GM12873 (cell line): ENCODE measurements at regions not wholly inside any gene's neighbourhood (a gene's known extent, or its start where the extent isn't known, plus 50 kb on each side); places are given as distances from the start of the nearest gene placed in this dataset.

Experiments
- TF ChIP-seq, protein P1 (sequence below): IDR thresholded peaks from 2 replicates; pipeline ENCODE4 v1.5.1; 2012; ENCODE audit warnings: low read depth, mild to moderate bottlenecking, moderate library complexity, low read length, control low read depth; ENCODE audit not compliant: insufficient read depth; ENCODE audit errors: missing control alignments

DNA sequence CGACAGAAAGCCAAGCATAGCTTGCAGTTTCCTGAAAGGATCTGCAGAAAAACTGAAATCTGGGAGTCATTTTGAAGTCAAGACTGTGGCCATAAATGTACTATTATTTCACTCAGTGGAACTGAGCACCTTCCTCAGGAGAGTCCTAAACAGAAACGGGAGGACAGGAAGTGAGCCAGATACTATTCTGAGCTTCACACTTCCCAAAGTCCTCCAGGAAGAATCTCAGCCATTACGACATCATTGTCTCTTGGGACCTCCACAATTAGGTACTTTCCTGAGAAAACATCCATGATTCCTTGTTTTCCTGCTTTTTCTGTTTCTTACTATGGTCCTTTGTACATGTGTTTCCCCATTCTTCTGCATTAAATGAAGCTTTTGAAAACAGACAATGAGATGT is 299.2 kb upstream of the USP25 start:
- TF ChIP-seq, protein P1, sequence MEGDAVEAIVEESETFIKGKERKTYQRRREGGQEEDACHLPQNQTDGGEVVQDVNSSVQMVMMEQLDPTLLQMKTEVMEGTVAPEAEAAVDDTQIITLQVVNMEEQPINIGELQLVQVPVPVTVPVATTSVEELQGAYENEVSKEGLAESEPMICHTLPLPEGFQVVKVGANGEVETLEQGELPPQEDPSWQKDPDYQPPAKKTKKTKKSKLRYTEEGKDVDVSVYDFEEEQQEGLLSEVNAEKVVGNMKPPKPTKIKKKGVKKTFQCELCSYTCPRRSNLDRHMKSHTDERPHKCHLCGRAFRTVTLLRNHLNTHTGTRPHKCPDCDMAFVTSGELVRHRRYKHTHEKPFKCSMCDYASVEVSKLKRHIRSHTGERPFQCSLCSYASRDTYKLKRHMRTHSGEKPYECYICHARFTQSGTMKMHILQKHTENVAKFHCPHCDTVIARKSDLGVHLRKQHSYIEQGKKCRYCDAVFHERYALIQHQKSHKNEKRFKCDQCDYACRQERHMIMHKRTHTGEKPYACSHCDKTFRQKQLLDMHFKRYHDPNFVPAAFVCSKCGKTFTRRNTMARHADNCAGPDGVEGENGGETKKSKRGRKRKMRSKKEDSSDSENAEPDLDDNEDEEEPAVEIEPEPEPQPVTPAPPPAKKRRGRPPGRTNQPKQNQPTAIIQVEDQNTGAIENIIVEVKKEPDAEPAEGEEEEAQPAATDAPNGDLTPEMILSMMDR, result no peak

DNA sequence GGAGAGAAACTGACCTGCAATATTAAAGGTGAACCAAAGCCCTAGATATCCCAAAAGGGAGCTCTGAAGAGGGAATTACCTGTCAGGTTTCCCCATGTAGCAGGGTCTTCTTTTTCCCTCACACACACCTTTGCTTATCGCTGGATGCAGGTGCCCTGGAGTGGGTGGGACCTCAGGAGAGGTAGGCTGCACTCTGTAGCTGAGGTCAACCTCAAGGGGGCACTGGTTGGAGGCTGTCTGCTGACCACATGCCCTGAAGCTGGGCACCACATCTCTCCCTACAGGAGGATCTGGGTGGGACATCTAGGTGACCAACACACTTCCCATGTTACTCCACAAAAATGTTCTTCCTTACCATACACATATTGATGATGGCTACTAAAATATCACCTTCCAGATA is 298.7 kb upstream of the USP25 start:
- TF ChIP-seq, protein P1, result no peak

DNA sequence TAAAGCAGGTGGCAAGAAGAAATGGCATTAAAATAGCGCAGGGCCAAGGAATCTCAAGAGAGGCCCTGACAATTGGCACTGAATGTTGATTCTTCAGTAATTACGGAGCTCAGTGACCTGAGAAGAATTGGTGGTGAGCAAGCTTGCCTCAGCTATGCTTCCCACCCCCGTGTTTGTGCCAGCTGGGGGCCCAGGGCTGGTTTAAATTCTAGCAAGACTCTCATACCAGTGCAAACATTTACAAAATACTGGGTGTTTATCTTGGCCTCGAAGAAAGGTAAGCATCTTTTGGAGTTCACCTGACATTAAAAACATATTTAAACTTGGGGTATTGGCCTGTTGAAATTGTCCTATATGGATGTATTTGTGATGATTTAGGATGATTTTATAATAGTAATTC is 296.7 kb upstream of the USP25 start:
- TF ChIP-seq, protein P1, result no peak

DNA sequence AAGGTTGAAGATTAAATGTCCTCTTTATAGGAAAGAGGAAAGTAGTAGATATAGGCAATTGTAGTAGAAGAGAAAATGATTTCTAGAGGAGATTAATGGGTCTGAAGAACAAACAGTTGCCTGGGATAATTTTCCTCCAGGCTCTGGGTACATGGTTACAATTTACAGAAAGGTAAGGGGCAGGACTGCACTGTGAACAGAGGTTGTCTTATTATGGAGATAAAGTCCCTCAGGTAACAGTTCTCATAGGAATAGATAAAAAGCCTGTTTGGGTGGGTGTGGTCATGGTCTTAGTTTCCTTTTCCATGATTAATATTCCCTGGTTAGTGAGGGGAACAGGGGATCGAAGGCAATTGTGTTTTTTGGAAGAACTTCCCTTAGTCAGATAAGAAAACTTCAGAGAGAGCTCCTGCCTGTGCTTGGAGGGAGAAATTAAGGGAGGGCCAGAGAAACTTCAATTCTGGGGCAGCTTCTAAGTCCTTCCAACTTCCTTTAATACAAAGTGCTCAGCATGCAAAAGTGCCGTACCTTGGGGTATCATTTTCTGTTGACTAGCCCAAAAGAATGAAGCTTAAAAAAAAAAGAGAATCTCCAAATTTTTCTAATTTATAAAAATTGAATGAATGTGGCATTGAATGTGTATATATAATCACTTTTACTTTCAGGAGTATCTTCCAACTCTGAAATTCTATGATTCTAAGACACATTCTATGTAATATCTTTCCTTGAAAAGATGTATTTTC is 295.4 kb upstream of the USP25 start:
- TF ChIP-seq, protein P1, result no peak

DNA sequence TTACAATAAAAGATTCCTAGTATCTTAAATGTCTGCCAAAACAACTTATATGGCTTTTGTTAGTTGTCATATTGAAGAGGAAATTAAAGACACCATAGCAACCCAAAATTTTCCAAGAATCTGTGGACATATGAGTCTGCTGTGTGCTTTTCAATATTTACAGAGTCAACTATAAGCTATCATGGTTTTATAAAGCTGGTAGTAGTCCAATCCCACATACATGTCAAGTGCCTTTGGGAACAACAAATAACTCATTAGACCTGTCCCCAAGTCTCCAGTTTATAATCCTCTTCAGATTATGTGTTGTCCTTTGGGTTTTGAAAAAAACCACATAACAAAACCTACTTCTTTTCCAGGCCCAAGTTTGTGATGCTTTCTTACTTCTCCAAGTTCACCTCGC is 293.8 kb upstream of the USP25 start:
- TF ChIP-seq, protein P1, result no peak

DNA sequence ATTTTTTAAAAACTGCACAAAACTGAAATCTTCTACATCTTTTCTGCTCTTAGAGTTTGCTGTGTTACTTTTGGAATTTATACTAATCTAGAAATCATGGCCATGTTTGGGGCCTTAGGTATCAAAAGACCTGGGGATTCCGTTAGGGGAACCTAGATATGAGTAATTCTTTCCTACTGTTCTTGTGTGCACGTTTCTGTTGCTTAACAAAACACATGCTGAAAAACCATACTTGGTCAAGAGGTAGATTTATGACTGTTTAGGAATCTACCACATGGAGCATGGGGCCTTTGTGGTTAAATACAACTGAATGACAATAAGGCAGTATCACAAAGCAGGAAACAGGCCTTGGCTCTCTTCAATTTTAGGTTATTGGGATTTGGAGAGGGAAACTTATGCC is 291.9 kb upstream of the USP25 start:
- TF ChIP-seq, protein P1, result no peak

DNA sequence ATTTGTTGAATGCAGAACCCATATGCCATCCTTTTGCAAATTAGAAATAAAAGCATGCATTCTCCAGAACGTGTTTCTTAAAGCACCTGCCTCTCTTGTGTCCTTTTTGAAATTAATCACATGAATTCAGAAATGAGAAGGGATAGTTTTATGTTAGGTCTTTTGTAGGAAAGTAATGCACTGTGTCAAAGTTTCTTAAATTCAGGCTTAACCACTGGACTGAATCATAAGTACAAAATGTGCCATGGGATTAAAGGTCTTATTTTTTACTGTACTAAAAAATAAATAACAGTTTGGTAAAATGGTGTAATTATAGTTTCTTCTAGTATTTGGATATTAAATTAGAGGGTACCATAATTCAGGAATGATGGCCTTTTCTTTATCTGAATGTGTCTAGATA is 290.1 kb upstream of the USP25 start:
- TF ChIP-seq, protein P1, result no peak
